ENCODE measurements at regions not wholly inside any gene's neighbourhood (a gene's known extent, or its start where the extent isn't known, plus 50 kb on each side); places are given as distances from the start of the nearest gene placed in this dataset.

DNA sequence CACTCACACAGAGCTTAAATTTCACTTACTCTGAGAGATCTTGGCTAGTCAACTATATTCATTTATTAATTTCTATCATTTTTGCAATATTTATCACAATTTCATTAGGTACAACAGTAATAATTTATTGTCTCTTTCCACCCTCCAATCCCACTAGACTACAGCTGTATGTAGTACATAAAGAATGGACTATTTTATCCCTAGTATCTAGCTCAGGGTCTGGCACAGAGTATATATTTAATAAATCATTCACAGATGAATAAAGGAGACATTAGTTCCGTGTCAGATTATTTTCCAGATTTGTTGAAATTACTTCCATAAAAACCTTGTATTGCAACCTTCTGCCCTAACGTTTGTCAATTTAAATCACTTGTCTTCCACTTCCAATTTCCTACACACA, 1781.1 kb upstream of the SEL1L start:
- no peak for TF ChIP-seq POLR2AphosphoS5 (IDR thresholded peaks at IDR 0.05; ENCODE audit: low read depth, low read length)
- TF ChIP-seq POLR2A (IDR thresholded peaks at IDR 0.05; ENCODE audit: low read depth, low read length): no peak
- TF ChIP-seq TAF1 (IDR thresholded peaks at IDR 0.05; ENCODE audit: borderline replicate concordance, low read depth, low read length): no peak
- DNase-seq (ENCODE audit: insufficient read length) (no peak), FAIRE-seq (no peak)

DNA sequence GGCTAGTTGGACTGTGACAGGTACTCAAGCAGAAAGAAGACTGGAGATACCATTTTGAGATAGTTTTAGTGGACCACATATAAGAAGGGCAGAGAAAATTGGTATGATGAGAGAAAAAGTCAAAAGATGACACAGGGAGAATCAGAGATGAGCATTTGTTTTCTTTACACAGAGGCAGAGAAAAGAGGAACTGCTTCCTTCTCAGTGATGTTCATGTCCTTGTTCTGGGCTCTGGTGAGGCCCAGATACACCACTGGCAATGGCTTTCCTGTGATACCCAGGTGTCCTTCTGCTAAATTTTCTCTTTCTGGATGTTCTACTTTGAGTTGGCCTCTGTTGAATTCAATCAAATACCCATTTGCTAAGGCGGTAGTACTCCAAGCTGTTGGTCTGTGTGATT, 1782.7 kb upstream of the SEL1L start:
- TF ChIP-seq TAF1 (IDR thresholded peaks at IDR 0.05; ENCODE audit: borderline replicate concordance, low read depth, low read length) (no peak), POLR2A (IDR thresholded peaks at IDR 0.05; ENCODE audit: low read depth, low read length) (no peak), POLR2AphosphoS5 (IDR thresholded peaks at IDR 0.05; ENCODE audit: low read depth, low read length) (no peak)
- no peak for FAIRE-seq
- DNase-seq (ENCODE audit: insufficient read length): no peak

DNA sequence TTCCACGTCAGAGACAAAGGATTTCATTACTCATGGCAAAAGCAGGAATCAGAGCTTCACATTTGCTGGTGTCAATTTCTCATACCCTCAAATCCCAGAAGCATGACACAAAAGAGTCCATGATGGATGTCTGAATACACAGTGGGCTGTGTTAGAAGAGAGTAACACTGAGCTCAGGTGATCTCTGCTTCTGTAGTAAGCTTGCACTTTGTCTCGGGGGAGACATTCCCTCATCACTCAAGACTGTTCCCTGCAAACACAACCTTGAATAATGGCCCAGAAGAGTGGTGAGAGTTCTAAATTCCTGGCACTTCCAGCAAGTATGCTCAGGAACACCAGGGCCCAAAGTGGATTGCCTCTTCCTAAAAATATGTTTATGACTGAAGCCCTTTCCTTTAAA, 1787.2 kb upstream of the SEL1L start:
- no peak for FAIRE-seq
- no peak for TF ChIP-seq TAF1 (IDR thresholded peaks at IDR 0.05; ENCODE audit: borderline replicate concordance, low read depth, low read length)
- TF ChIP-seq POLR2A (IDR thresholded peaks at IDR 0.05; ENCODE audit: low read depth, low read length): no peak
- TF ChIP-seq POLR2AphosphoS5 (IDR thresholded peaks at IDR 0.05; ENCODE audit: low read depth, low read length): no peak
- DNase-seq (ENCODE audit: insufficient read length): no peak

DNA sequence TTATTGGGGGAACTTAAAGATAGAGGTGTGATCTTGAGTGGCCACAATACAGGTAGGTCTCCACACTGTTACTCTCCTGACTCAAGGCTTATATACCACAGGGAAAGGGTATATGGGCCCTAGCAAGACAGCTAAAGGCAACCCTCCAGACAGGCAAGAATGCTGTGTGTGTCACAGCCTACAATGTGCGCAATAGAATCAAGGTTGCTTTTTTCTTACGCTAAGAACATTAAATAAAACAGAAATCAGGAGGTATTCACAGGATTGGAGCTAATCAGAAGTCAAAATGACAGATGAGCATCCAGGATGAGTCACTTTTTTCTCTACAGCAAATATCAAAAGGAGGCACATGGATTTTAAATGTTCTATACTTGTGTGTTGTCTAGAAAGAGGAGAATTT, 1797.9 kb upstream of the SEL1L start:
- TF ChIP-seq POLR2AphosphoS5 (IDR thresholded peaks at IDR 0.05; ENCODE audit: low read depth, low read length) (no peak), POLR2A (IDR thresholded peaks at IDR 0.05; ENCODE audit: low read depth, low read length) (no peak), TAF1 (IDR thresholded peaks at IDR 0.05; ENCODE audit: borderline replicate concordance, low read depth, low read length) (no peak)
- DNase-seq (ENCODE audit: insufficient read length) (no peak), FAIRE-seq (no peak)

DNA sequence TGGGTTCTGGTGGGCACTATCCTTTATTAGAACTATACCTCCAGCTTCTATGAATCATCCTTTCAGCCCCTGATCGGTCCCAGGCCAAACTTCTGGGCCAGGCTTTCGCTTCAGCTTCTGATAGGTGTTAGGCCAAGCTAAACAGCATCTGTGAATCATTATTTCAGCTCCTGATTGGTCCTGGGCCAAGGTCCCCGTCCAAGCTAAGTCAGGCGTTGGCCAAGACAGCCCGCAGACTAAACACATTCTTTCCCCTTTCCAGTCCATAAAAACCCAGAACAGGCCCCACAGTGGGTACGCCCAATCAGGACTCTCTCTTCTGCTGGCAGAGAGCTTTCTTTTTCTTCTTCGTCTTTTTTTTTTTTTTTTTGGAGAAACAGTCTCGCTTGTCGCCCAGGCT, 1808.9 kb upstream of the SEL1L start:
- no peak for FAIRE-seq
- DNase-seq (ENCODE audit: insufficient read length): no peak
- TF ChIP-seq TAF1 (IDR thresholded peaks at IDR 0.05; ENCODE audit: borderline replicate concordance, low read depth, low read length): no peak

DNA sequence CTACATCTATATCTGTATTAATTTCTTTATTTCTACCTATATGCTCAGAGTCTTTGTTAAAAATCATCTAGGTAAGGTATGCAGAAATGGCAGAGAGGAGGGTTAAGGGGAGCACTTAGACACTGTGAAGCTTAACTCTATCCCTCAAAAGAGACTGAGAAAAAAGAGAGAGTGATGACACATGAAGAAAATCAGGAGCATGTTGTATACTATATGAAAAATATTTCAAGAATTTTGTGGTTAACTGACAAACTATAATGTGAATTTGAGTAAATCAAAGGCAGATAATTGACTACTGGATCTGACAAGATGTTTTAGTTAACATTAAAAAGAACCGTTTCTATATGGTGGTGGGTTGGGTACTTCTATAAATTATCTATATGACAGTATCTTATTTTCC, 1814.2 kb upstream of the SEL1L start:
- DNase-seq (ENCODE audit: insufficient read length) (no peak), FAIRE-seq (no peak)
- TF ChIP-seq POLR2AphosphoS5 (IDR thresholded peaks at IDR 0.05; ENCODE audit: low read depth, low read length): no peak
- TF ChIP-seq TAF1 (IDR thresholded peaks at IDR 0.05; ENCODE audit: borderline replicate concordance, low read depth, low read length): no peak
- TF ChIP-seq POLR2A (IDR thresholded peaks at IDR 0.05; ENCODE audit: low read depth, low read length): no peak

DNA sequence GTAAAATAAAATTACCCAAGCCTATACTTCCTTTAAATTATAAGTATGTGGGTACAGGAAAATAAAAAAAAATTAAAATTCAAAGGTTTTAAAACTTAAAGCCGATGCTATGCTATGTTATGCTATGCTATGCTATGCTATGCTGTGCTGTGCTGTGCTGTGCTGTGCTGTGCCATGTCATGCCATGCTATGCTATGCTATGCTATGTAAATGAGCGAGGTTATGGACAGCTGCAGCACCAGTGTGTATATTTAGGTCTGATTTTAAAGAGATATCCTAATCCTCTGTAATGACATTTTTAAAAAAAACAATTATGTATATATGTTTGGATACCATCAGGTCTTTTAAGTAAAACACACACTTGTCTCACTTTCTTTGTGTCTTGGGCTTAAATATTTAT, 1822.0 kb upstream of the SEL1L start:
- FAIRE-seq (no peak), DNase-seq (ENCODE audit: insufficient read length) (no peak)
- TF ChIP-seq POLR2A (IDR thresholded peaks at IDR 0.05; ENCODE audit: low read depth, low read length): no peak
- no peak for TF ChIP-seq TAF1 (IDR thresholded peaks at IDR 0.05; ENCODE audit: borderline replicate concordance, low read depth, low read length)
- no peak for TF ChIP-seq POLR2AphosphoS5 (IDR thresholded peaks at IDR 0.05; ENCODE audit: low read depth, low read length)

DNA sequence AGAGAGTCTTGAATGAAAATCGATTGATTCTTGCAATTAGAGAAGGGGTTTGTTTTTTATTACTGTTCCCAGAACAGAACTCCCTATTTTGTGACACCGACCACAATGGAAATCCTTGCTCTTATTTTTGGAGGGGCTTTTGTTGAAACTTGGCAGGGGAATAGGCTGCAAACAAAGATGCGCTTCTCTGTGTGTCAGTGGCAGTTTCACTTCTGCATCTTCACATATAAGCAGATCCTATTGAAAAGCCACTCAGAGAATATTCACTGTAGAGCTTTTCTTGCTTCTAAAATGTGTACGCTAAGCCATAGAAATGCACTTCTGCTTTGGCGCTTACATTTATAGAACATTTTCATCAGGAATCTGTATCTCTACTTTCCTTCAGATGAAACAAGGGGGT, 1822.4 kb upstream of the SEL1L start:
- TF ChIP-seq POLR2AphosphoS5 (IDR thresholded peaks at IDR 0.05; ENCODE audit: low read depth, low read length) (no peak), POLR2A (IDR thresholded peaks at IDR 0.05; ENCODE audit: low read depth, low read length) (no peak), TAF1 (IDR thresholded peaks at IDR 0.05; ENCODE audit: borderline replicate concordance, low read depth, low read length) (no peak)
- no peak for FAIRE-seq

DNA sequence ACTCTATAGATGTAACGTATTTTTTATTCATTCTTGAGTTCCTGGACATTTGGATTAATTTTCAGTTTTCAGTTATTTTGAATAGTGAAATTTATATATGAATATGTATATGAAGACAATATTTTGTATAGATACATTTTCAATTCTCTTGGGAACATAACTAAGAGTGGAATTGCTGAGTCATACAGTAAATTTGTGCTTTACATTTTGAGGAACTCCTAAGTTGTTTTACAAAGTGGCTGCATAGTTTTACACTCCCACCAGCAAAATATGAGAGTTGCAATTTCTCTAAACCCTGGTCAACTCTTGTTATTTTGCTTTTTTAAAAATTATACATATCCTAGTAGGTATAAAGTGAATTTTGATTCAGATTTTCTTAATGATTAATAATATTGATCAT, 1838.6 kb upstream of the SEL1L start:
- DNase-seq (ENCODE audit: insufficient read length) (no peak), FAIRE-seq (no peak)
- TF ChIP-seq TAF1 (IDR thresholded peaks at IDR 0.05; ENCODE audit: borderline replicate concordance, low read depth, low read length) (no peak), POLR2A (IDR thresholded peaks at IDR 0.05; ENCODE audit: low read depth, low read length) (no peak), POLR2AphosphoS5 (IDR thresholded peaks at IDR 0.05; ENCODE audit: low read depth, low read length) (no peak)

More for the DNA sequence above, 1822.4 kb upstream of the SEL1L start:
- DNase-seq (ENCODE audit: insufficient read length): no peak

DNA sequence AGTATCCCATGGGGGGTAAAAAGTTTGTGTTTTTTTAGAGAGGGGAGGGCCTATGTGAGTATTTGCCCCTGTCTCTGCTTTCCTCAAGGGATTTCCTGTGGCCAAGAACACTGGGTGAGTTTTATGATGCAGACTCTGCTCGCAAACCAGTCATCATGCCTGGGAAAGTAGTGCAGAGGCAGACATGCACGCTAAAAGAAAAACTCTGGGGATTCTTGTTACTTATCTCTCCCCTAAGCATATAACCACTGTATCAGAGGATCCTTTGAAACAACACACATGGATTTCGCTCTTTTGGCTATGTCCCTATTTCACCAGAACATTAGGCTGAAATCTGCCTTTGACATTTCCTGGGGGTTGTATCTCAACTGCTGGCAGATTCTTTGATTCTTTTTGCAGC, 1845.8 kb upstream of the SEL1L start:
- DNase-seq (ENCODE audit: insufficient read length) (no peak), FAIRE-seq (no peak)
- TF ChIP-seq POLR2A (IDR thresholded peaks at IDR 0.05; ENCODE audit: low read depth, low read length) (no peak), TAF1 (IDR thresholded peaks at IDR 0.05; ENCODE audit: borderline replicate concordance, low read depth, low read length) (no peak), POLR2AphosphoS5 (IDR thresholded peaks at IDR 0.05; ENCODE audit: low read depth, low read length) (no peak)

DNA sequence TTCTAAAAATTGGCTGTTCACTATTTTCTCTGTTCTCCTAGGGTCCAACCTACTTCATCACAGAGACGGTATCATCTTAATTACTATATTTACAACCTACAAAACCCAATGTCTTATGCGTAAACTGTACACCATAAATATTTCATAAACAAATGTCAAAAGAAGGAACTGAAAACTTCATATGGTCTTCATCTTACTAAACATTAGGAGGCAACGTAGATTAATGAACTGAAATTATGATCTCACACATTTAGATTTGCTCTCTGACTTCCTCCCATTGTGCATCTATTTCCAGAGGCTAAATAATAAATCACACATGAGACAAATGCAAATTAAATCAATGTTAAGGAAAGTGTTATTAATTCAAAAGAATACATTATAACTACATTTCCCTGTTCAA, 1850.6 kb upstream of the SEL1L start:
- DNase-seq (ENCODE audit: insufficient read length) (no peak), FAIRE-seq (no peak)
- TF ChIP-seq TAF1 (IDR thresholded peaks at IDR 0.05; ENCODE audit: borderline replicate concordance, low read depth, low read length) (no peak), POLR2AphosphoS5 (IDR thresholded peaks at IDR 0.05; ENCODE audit: low read depth, low read length) (no peak), POLR2A (IDR thresholded peaks at IDR 0.05; ENCODE audit: low read depth, low read length) (no peak)

DNA sequence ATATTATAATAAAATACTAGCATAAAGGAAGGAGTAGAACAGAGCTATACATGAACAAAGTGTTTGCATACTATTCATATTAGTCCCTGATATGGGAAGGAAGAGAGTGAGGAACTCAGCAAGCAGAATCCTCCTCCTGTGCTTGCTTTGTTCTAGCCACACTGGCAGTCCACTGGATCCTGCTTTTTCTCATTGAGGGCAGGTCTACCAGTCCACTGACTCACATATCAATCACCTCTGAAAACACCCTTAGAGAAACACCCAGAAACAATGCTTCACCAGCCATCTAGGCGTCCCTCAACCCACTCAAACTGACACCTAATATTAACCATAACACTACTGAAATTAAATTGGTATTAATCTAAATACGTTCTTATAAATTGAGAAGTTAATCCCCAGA, 1861.7 kb upstream of the SEL1L start:
- no peak for FAIRE-seq
- TF ChIP-seq POLR2AphosphoS5 (IDR thresholded peaks at IDR 0.05; ENCODE audit: low read depth, low read length) (no peak), POLR2A (IDR thresholded peaks at IDR 0.05; ENCODE audit: low read depth, low read length) (no peak), TAF1 (IDR thresholded peaks at IDR 0.05; ENCODE audit: borderline replicate concordance, low read depth, low read length) (no peak)
- DNase-seq (ENCODE audit: insufficient read length): no peak

DNA sequence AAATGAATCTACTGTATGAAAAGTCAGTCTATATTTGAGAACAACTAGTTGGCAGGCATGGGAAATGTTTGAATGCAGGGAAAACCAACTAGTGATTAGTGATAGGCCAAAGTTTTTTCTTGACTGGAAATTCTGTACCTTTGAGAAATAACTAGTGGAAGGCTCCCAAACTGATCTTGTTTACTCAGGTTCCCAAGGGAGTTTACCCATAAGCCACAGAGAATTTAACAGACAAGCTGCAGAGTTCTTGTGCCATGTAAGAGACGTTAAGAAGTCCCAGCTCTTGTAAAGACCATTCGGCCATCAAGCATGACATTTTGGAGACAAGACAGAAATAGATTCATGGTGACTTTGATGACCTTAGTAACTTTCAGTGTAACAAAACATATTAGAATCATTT, 1882.8 kb upstream of the SEL1L start:
- FAIRE-seq (no peak), DNase-seq (ENCODE audit: insufficient read length) (no peak)
- TF ChIP-seq POLR2AphosphoS5 (IDR thresholded peaks at IDR 0.05; ENCODE audit: low read depth, low read length): no peak
- TF ChIP-seq POLR2A (IDR thresholded peaks at IDR 0.05; ENCODE audit: low read depth, low read length): no peak
- no peak for TF ChIP-seq TAF1 (IDR thresholded peaks at IDR 0.05; ENCODE audit: borderline replicate concordance, low read depth, low read length)
